ENCODE measurements at regions not wholly inside any gene's neighbourhood (a gene's known extent, or its start where the extent isn't known, plus 50 kb on each side); places are given as distances from the start of the nearest gene placed in this dataset.
"Not testable (repeated sequence)": the region's sequence is repeated elsewhere in the genome, so short reads cannot be mapped to it uniquely, and the experiment has no call there.

GRCh38 chr22:27312966-27313855 lies 488.3 kb downstream of the MN1 start:
- no peak overlapping the region for H2AFZ ChIP-seq (ENCODE audit: low read length, unreplicated experiment)
- no peaks in the 10 kb centered on the region for H3K36me3 ChIP-seq (ENCODE audit: insufficient read depth, low read length)
- no peaks in the 10 kb centered on the region for H3K4me1 ChIP-seq (ENCODE audit: control insufficient read depth, insufficient read depth, low read length, unreplicated experiment)
- H3K79me2 ChIP-seq (ENCODE audit: control insufficient read depth, insufficient read depth, low read length, unreplicated experiment): no peaks in the 10 kb centered on the region
- no peaks in the 10 kb centered on the region for H3K27me3 ChIP-seq (ENCODE audit: insufficient read depth, low read length)
- no peak overlapping the region for H3K4me3 ChIP-seq (ENCODE audit: low read depth, low read length)
- no peak overlapping the region for H3K27ac ChIP-seq (ENCODE audit: low read depth, low read length)

- no peaks in the 10 kb centered on the region for H3K4me1 ChIP-seq (ENCODE audit: control insufficient read depth, insufficient read depth, low read length, unreplicated experiment)
- no peak overlapping the region for H3K27ac ChIP-seq (ENCODE audit: low read depth, low read length)
Measured at GRCh38 chr22:27314276-27314807, 487.2 kb downstream of the MN1 start.

GRCh38 chr22:27315833-27316232 lies 485.7 kb downstream of the MN1 start:
- H3K4me1 ChIP-seq (ENCODE audit: control insufficient read depth, insufficient read depth, low read length, unreplicated experiment): no peaks in the 10 kb centered on the region
- no peaks in the 10 kb centered on the region for H3K79me2 ChIP-seq (ENCODE audit: control insufficient read depth, insufficient read depth, low read length, unreplicated experiment)
- no peak overlapping the region for H2AFZ ChIP-seq (ENCODE audit: low read length, unreplicated experiment)
- H3K36me3 ChIP-seq (ENCODE audit: insufficient read depth, low read length): no peaks in the 10 kb centered on the region
- H3K27me3 ChIP-seq (ENCODE audit: insufficient read depth, low read length): no peaks in the 10 kb centered on the region
- H3K4me3 ChIP-seq (ENCODE audit: low read depth, low read length): no peak overlapping the region
- H3K27ac ChIP-seq (ENCODE audit: low read depth, low read length): no peak overlapping the region

More at GRCh38 chr22:27314276-27314807, 487.2 kb downstream of the MN1 start:
- Histone ChIP-seq H3K4me3 (ENCODE audit: low read depth, low read length) (no peak overlapping the region), H2AFZ (ENCODE audit: low read length, unreplicated experiment) (no peak overlapping the region), H3K36me3 (ENCODE audit: insufficient read depth, low read length) (no peaks in the 10 kb centered on the region), H3K79me2 (ENCODE audit: control insufficient read depth, insufficient read depth, low read length, unreplicated experiment) (no peaks in the 10 kb centered on the region), H3K27me3 (ENCODE audit: insufficient read depth, low read length) (no peaks in the 10 kb centered on the region)

GRCh38 chr22:27317096-27317495 lies 484.5 kb downstream of the MN1 start:
- Histone ChIP-seq H2AFZ (ENCODE audit: low read length, unreplicated experiment) (no peak overlapping the region), H3K4me1 (ENCODE audit: control insufficient read depth, insufficient read depth, low read length, unreplicated experiment) (no peaks in the 10 kb centered on the region), H3K4me3 (ENCODE audit: low read depth, low read length) (no peak overlapping the region), H3K36me3 (ENCODE audit: insufficient read depth, low read length) (no peaks in the 10 kb centered on the region), H3K27ac (ENCODE audit: low read depth, low read length) (no peak overlapping the region), H3K27me3 (ENCODE audit: insufficient read depth, low read length) (peaks cover 12% of the 10 kb centered on the region; the same call in 1 of the 2 replicates), H3K79me2 (ENCODE audit: control insufficient read depth, insufficient read depth, low read length, unreplicated experiment) (no peaks in the 10 kb centered on the region)

DNA sequence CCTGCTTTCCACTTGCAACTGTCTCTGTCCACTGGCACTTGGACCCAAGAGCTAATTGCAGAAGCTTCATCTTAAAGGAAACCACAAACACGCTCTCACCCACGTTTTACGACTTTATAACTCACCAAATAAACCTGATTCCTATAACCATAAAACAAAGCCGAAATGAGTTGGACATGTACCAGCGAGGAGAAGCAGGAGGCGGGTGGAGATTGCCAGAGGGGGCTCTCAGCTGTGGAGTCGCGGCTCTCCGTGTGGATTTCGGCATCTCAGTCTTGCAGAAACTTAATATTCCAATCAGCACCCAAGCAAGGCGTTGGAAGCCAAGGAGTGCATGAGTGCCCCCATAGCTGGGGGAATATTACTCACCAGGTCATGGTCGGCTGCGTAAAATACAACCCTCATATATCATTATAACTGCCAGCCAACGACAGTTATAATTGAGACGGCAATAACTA lies 483.6 kb downstream of the MN1 start:
- Histone ChIP-seq H3K79me2 (ENCODE audit: control insufficient read depth, insufficient read depth, low read length, unreplicated experiment) (no peaks in the 10 kb centered on the region), H3K4me1 (ENCODE audit: control insufficient read depth, insufficient read depth, low read length, unreplicated experiment) (no peaks in the 10 kb centered on the region)

GRCh38 chr22:27318516-27318915 lies 483.0 kb downstream of the MN1 start:
- H3K36me3 ChIP-seq (ENCODE audit: insufficient read depth, low read length): no peaks in the 10 kb centered on the region
- no peak overlapping the region for H3K4me3 ChIP-seq (ENCODE audit: low read depth, low read length)
- no peaks in the 10 kb centered on the region for H3K79me2 ChIP-seq (ENCODE audit: control insufficient read depth, insufficient read depth, low read length, unreplicated experiment)
- H3K4me1 ChIP-seq (ENCODE audit: control insufficient read depth, insufficient read depth, low read length, unreplicated experiment): no peaks in the 10 kb centered on the region
- no peak overlapping the region for H2AFZ ChIP-seq (ENCODE audit: low read length, unreplicated experiment)
- peaks cover 21% of the 10 kb centered on the region for H3K27me3 ChIP-seq (ENCODE audit: insufficient read depth, low read length)
- H3K27ac ChIP-seq (ENCODE audit: low read depth, low read length): no peak overlapping the region

More for the DNA sequence above, 483.6 kb downstream of the MN1 start:
- Histone ChIP-seq H2AFZ (ENCODE audit: low read length, unreplicated experiment) (no peak overlapping the region), H3K36me3 (ENCODE audit: insufficient read depth, low read length) (no peaks in the 10 kb centered on the region), H3K4me3 (ENCODE audit: low read depth, low read length) (no peak overlapping the region), H3K27ac (ENCODE audit: low read depth, low read length) (no peak overlapping the region), H3K27me3 (ENCODE audit: insufficient read depth, low read length) (peaks cover 16% of the 10 kb centered on the region; the same call in 1 of the 2 replicates)

DNA sequence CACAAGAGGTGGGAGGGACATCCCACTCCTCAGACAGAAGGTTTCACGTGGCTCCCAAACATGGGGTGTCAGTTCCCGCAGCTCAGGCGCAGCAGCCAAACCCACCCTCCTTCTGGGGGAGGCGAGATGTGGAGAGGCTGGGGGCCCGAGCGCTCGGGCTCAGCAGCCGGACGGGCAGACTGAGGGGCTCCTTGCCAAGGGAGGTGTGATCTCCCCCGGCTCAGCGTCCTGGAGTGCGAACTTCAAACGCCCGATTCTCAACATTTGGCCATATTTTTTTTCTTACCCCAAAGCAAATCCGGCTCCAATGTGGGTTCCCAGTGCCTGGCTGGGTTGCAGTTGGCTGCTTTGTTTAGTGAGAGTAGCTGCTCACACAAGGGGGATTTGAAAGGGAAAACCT lies 477.9 kb downstream of the MN1 start:
- no peak overlapping the region for H3K4me3 ChIP-seq (ENCODE audit: low read depth, low read length)
- no peaks in the 10 kb centered on the region for H3K4me1 ChIP-seq (ENCODE audit: control insufficient read depth, insufficient read depth, low read length, unreplicated experiment)
- H3K27ac ChIP-seq (ENCODE audit: low read depth, low read length): no peak overlapping the region
- peaks cover 28% of the 10 kb centered on the region for H3K27me3 ChIP-seq (ENCODE audit: insufficient read depth, low read length)
- no peaks in the 10 kb centered on the region for H3K79me2 ChIP-seq (ENCODE audit: control insufficient read depth, insufficient read depth, low read length, unreplicated experiment)
- no peak overlapping the region for H2AFZ ChIP-seq (ENCODE audit: low read length, unreplicated experiment)
- no peaks in the 10 kb centered on the region for H3K36me3 ChIP-seq (ENCODE audit: insufficient read depth, low read length)

DNA sequence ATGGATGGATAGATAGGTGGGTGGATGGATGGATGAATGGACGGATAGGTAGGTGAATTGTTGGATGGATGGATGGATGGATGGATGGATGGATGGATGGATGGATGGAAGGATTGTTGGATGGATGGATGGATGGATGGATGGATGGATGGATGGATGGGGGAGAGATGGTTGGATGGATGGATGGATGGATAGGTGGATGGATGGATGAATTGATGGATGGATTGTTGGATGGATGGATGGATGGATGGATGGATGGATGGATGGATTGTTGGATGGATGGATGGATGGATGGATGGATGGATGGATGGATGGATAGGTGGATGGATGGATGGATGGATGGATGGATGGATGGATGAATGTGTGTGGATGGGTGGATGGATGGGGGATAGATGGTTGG lies 476.6 kb downstream of the MN1 start:
- H3K79me2 ChIP-seq (ENCODE audit: control insufficient read depth, insufficient read depth, low read length, unreplicated experiment); H2AFZ ChIP-seq (ENCODE audit: low read length, unreplicated experiment); H3K4me3 ChIP-seq (ENCODE audit: low read depth, low read length); H3K36me3 ChIP-seq (ENCODE audit: insufficient read depth, low read length); H3K27ac ChIP-seq (ENCODE audit: low read depth, low read length); H3K4me1 ChIP-seq (ENCODE audit: control insufficient read depth, insufficient read depth, low read length, unreplicated experiment): not testable (repeated sequence)
- peaks cover 28% of the 10 kb centered on the region for H3K27me3 ChIP-seq (ENCODE audit: insufficient read depth, low read length)

- no peak overlapping the region for H3K4me3 ChIP-seq (ENCODE audit: low read depth, low read length)
- H3K4me1 ChIP-seq (ENCODE audit: control insufficient read depth, insufficient read depth, low read length, unreplicated experiment): no peaks in the 10 kb centered on the region
- H3K27me3 ChIP-seq (ENCODE audit: insufficient read depth, low read length): peaks cover 14% of the 10 kb centered on the region
- no peak overlapping the region for H2AFZ ChIP-seq (ENCODE audit: low read length, unreplicated experiment)
- no peaks in the 10 kb centered on the region for H3K79me2 ChIP-seq (ENCODE audit: control insufficient read depth, insufficient read depth, low read length, unreplicated experiment)
- H3K36me3 ChIP-seq (ENCODE audit: insufficient read depth, low read length): no peaks in the 10 kb centered on the region
- H3K27ac ChIP-seq (ENCODE audit: low read depth, low read length): no peak overlapping the region
Measured at GRCh38 chr22:27327497-27327896, 474.1 kb downstream of the MN1 start.

- Histone ChIP-seq H3K79me2 (ENCODE audit: control insufficient read depth, insufficient read depth, low read length, unreplicated experiment) (no peaks in the 10 kb centered on the region), H3K27me3 (ENCODE audit: insufficient read depth, low read length) (peaks cover 14% of the 10 kb centered on the region)
Measured at GRCh38 chr22:27327981-27328721, 473.4 kb downstream of the MN1 start.

More at GRCh38 chr22:27327981-27328721, 473.4 kb downstream of the MN1 start:
- Histone ChIP-seq H3K4me3 (ENCODE audit: low read depth, low read length) (no peak overlapping the region), H3K4me1 (ENCODE audit: control insufficient read depth, insufficient read depth, low read length, unreplicated experiment) (no peaks in the 10 kb centered on the region), H3K27ac (ENCODE audit: low read depth, low read length) (no peak overlapping the region), H2AFZ (ENCODE audit: low read length, unreplicated experiment) (no peak overlapping the region), H3K36me3 (ENCODE audit: insufficient read depth, low read length) (no peaks in the 10 kb centered on the region)
